Loucy (cell line): ENCODE measurements at regions not wholly inside any gene's neighbourhood (a gene's known extent, or its start where the extent isn't known, plus 50 kb on each side); places are given as distances from the start of the nearest gene placed in this dataset.

ENCODE experiments used
- H2AFZ ChIP-seq: fragments of 200-600 bp; sonication (generic); 2 replicates; pipeline ENCODE4 v1.6.0; 2016; ENCODE audit warnings: antibody characterized with exemption, mild to moderate bottlenecking, low read length, moderate library complexity
- H3F3A ChIP-seq: fragments of 200-600 bp; 2 replicates; pipeline ENCODE4 v1.6.0; 2016; ENCODE audit warnings: antibody characterized with exemption, low read depth, mild to moderate bottlenecking
- H3K27me3 ChIP-seq: fragments of 200-600 bp; sonication (generic); 2 replicates; pipeline ENCODE4 v1.6.1; 2014; ENCODE audit warnings: low read length, mild to moderate bottlenecking; ENCODE audit not compliant: insufficient read depth, poor library complexity, severe bottlenecking
- H3K36me3 ChIP-seq: fragments of 200-600 bp; sonication (generic); 2 replicates; pipeline ENCODE4 v1.6.1; 2016; ENCODE audit warnings: low read length; ENCODE audit not compliant: insufficient read depth
- H3K4me1 ChIP-seq: fragments of 200-600 bp; sonication (generic); 2 replicates; pipeline ENCODE4 v1.5.1; 2014; ENCODE audit warnings: low read length, mild to moderate bottlenecking; ENCODE audit not compliant: insufficient read depth, poor library complexity, severe bottlenecking
- H3K4me2 ChIP-seq: fragments of 200-600 bp; sonication (generic); 2 replicates; pipeline ENCODE4 v1.6.0; 2014; ENCODE audit warnings: antibody characterized with exemption, low read length, low read depth, mild to moderate bottlenecking; ENCODE audit not compliant: poor library complexity, severe bottlenecking
- H3K4me3 ChIP-seq: fragments of 200-600 bp; sonication (generic); 2 replicates; pipeline ENCODE4 v1.5.1; 2014; ENCODE audit warnings: low read length, mild to moderate bottlenecking, mixed read lengths; ENCODE audit not compliant: poor library complexity, severe bottlenecking
- H3K79me2 ChIP-seq: fragments of 200-600 bp; sonication (generic); 2 replicates; pipeline ENCODE4 v1.6.1; 2014; ENCODE audit warnings: low read length; ENCODE audit not compliant: insufficient read depth
- H3K9ac ChIP-seq: fragments of 200-600 bp; sonication (generic); 2 replicates; pipeline ENCODE4 v1.6.0; 2014; ENCODE audit warnings: mild to moderate bottlenecking, low read depth, low read length, moderate library complexity; ENCODE audit not compliant: poor library complexity, severe bottlenecking
- H3K9me2 ChIP-seq: fragments of 200-600 bp; sonication (generic); replicated peaks from 2 replicates; pipeline ENCODE4 v1.6.1; 2016; ENCODE audit warnings: low read depth, low read length, mixed read lengths
- H3K9me3 ChIP-seq: fragments of 200-600 bp; sonication (generic); 2 replicates; pipeline ENCODE4 v1.6.1; 2014; ENCODE audit warnings: mild to moderate bottlenecking, antibody characterized with exemption, low read length, low read depth; ENCODE audit not compliant: insufficient read depth
- H4K20me1 ChIP-seq: fragments of 200-600 bp; sonication (generic); 2 replicates; pipeline ENCODE4 v1.6.0; 2014; ENCODE audit warnings: antibody characterized with exemption, low read length, mild to moderate bottlenecking; ENCODE audit not compliant: insufficient read depth, poor library complexity, severe bottlenecking
- CTCF ChIP-seq: fragments of 200-600 bp; sonication (generic); conservative IDR thresholded peaks from 2 replicates; pipeline ENCODE4 v1.5.1; 2014; ENCODE audit warnings: mild to moderate bottlenecking, antibody characterized with exemption, low read length
- EZH2phosphoT487 ChIP-seq: fragments of 200-600 bp; IDR thresholded peaks from 2 replicates; pipeline ENCODE4 v1.6.1; 2018; ENCODE audit warnings: antibody characterized with exemption, mild to moderate bottlenecking, moderate library complexity, borderline replicate concordance

GRCh38 chr10:113236998-113237397 is 287.0 kb downstream of the TCF7L2 start:
- Histone ChIP-seq H3K4me1 (no peaks in the 10 kb centered on the region), H4K20me1 (no peaks in the 10 kb centered on the region), H3K36me3 (no peaks in the 10 kb centered on the region), H3F3A (no peaks in the 10 kb centered on the region), H3K79me2 (no peaks in the 10 kb centered on the region), H3K4me3 (no peak overlapping the region), H3K9ac (no peak overlapping the region), H3K4me2 (no peak overlapping the region), H3K9me2 (no peaks in the 10 kb centered on the region), H2AFZ (no peak overlapping the region), H3K27me3 (no peaks in the 10 kb centered on the region), H3K9me3 (no peaks in the 10 kb centered on the region)
- no peak for TF ChIP-seq EZH2phosphoT487
- no peak for TF ChIP-seq CTCF

- no peak overlapping the region for H2AFZ ChIP-seq
- H3K9me2 ChIP-seq = no peaks in the 10 kb centered on the region
- H3K9ac ChIP-seq = no peak overlapping the region
- H3K79me2 ChIP-seq = no peaks in the 10 kb centered on the region
- H3K4me2 ChIP-seq = no peak overlapping the region
- H3K4me3 ChIP-seq = no peak overlapping the region
- H3K27me3 ChIP-seq = no peaks in the 10 kb centered on the region
- no peaks in the 10 kb centered on the region for H3K36me3 ChIP-seq
- H3F3A ChIP-seq = no peaks in the 10 kb centered on the region
- no peaks in the 10 kb centered on the region for H3K4me1 ChIP-seq
- TF ChIP-seq EZH2phosphoT487 (no peak), CTCF (no peak)
- no peaks in the 10 kb centered on the region for H4K20me1 ChIP-seq
- H3K9me3 ChIP-seq = no peaks in the 10 kb centered on the region
These were observed 289.7 kb downstream of the TCF7L2 start for GRCh38 chr10:113239566-113240350.

GRCh38 chr10:113240736-113241135 is 290.7 kb downstream of the TCF7L2 start:
- Histone ChIP-seq H3K4me2 (no peak overlapping the region), H3K36me3 (no peaks in the 10 kb centered on the region), H3K27me3 (no peaks in the 10 kb centered on the region), H3K9me3 (no peaks in the 10 kb centered on the region), H3K79me2 (no peaks in the 10 kb centered on the region), H3F3A (no peaks in the 10 kb centered on the region), H3K9ac (no peak overlapping the region), H4K20me1 (no peaks in the 10 kb centered on the region), H3K4me1 (no peaks in the 10 kb centered on the region), H2AFZ (no peak overlapping the region), H3K4me3 (no peak overlapping the region), H3K9me2 (no peaks in the 10 kb centered on the region)
- no peak for TF ChIP-seq EZH2phosphoT487
- no peak for TF ChIP-seq CTCF
